ENCODE measurements at regions not wholly inside any gene's neighbourhood (a gene's known extent, or its start where the extent isn't known, plus 50 kb on each side); places are given as distances from the start of the nearest gene placed in this dataset.

GRCh38 chr5:17434982-17435381, 63.0 kb upstream of the TAF11L2 start:
- TF ChIP-seq CTCF (IDR thresholded peaks at IDR 0.05; ENCODE audit: low read depth, low read length, poor library complexity, severe bottlenecking) (no peak), EZH2phosphoT487 (IDR thresholded peaks at IDR 0.05; ENCODE audit: borderline replicate concordance, low read length) (no peak)

All from DOHH2 (cell line).